ENCODE measurements at regions not wholly inside any gene's neighbourhood (a gene's known extent, or its start where the extent isn't known, plus 50 kb on each side); places are given as distances from the start of the nearest gene placed in this dataset.

- TF ChIP-seq CTCF (IDR thresholded peaks at IDR 0.05) (no peak), POLR2AphosphoS5 (IDR thresholded peaks at IDR 0.05) (no peak), POLR2A (IDR thresholded peaks at IDR 0.05; ENCODE audit: low read depth) (no peak)
These were observed 426.4 kb downstream of the PDGFC start for GRCh38 chr4:156545003-156545785.

Measured in esophagus muscularis mucosa (tissue), 3 donors.